ENCODE measurements at regions not wholly inside any gene's neighbourhood (a gene's known extent, or its start where the extent isn't known, plus 50 kb on each side); places are given as distances from the start of the nearest gene placed in this dataset.

- DNase-seq = no peak
Observed at GRCh38 chr14:62308316-62308715, 546.1 kb downstream of the SNAPC1 start.

- DNase-seq = no peak
Observed at GRCh38 chr14:62308891-62309290, 546.7 kb downstream of the SNAPC1 start.

GRCh38 chr14:62313212-62313611, 551.0 kb downstream of the SNAPC1 start:
- no peak for DNase-seq

- no peak for DNase-seq
Observed at GRCh38 chr14:62314221-62314620, 552.0 kb downstream of the SNAPC1 start.

- DNase-seq = no peak
Observed at GRCh38 chr14:62314871-62315270, 552.7 kb downstream of the SNAPC1 start.

GRCh38 chr14:62315631-62316030, 553.4 kb downstream of the SNAPC1 start:
- no peak for DNase-seq

- no peak for DNase-seq
Observed at GRCh38 chr14:62322216-62322615, 560.0 kb downstream of the SNAPC1 start.

- no peak for DNase-seq
Observed at GRCh38 chr14:62329427-62329826, 567.2 kb downstream of the SNAPC1 start.

GRCh38 chr14:62347562-62348011, 585.4 kb downstream of the SNAPC1 start:
- DNase-seq = no peak

GRCh38 chr14:62357362-62357761, 595.1 kb downstream of the SNAPC1 start:
- DNase-seq = no peak

GRCh38 chr14:62364161-62364560, 601.9 kb downstream of the SNAPC1 start:
- DNase-seq = no peak

- DNase-seq = no peak
Observed at GRCh38 chr14:62364800-62365280, 602.6 kb downstream of the SNAPC1 start.

GRCh38 chr14:62369919-62370560, 607.8 kb downstream of the SNAPC1 start:
- no peak for DNase-seq

- no peak for DNase-seq
Observed at GRCh38 chr14:62373944-62374343, 611.7 kb downstream of the SNAPC1 start.

- no peak for DNase-seq
Observed at GRCh38 chr14:62378057-62378456, 615.8 kb downstream of the SNAPC1 start.

GRCh38 chr14:62381311-62382070, 619.3 kb downstream of the SNAPC1 start:
- DNase-seq = no peak

GRCh38 chr14:62409169-62409568, 636.1 kb downstream of the KCNH5 start:
- no peak for DNase-seq

- DNase-seq = no peak
Observed at GRCh38 chr14:62409626-62410300, 635.5 kb downstream of the KCNH5 start.

GRCh38 chr14:62420847-62421246, 624.4 kb downstream of the KCNH5 start:
- no peak for DNase-seq

GRCh38 chr14:62428429-62429203, 616.6 kb downstream of the KCNH5 start:
- DNase-seq = no peak

- no peak for DNase-seq
Observed at GRCh38 chr14:62429683-62430082, 615.6 kb downstream of the KCNH5 start.

GRCh38 chr14:62431496-62431895, 613.8 kb downstream of the KCNH5 start:
- DNase-seq = no peak

GRCh38 chr14:62432955-62433354, 612.3 kb downstream of the KCNH5 start:
- no peak for DNase-seq
